PC-9 (cell line): ENCODE measurements at regions not wholly inside any gene's neighbourhood (a gene's known extent, or its start where the extent isn't known, plus 50 kb on each side); places are given as distances from the start of the nearest gene placed in this dataset.

ENCODE experiments used
- BruUV-seq: library from RNA; stranded (reverse); fragments of 400-500 nt; replicated peaks from 2 replicates; lab custom pipeline; 2021; lab: Mats Ljungman, UMichigan
- CTCF ChIA-PET: fragments of 300-600 bp; sonication (Branson Sonifier 250); formaldehyde crosslinking; loops from one replicate; lab custom pipeline; 2022; ENCODE audit warnings: antibody characterized with exemption; lab: Charles Lee
- POLR2A ChIA-PET: fragments of 300-600 bp; sonication (Branson Sonifier 250); formaldehyde crosslinking; loops from one replicate; lab custom pipeline; 2022; ENCODE audit warnings: antibody characterized with exemption; ENCODE audit not compliant: unreplicated experiment; lab: Charles Lee
- DNase-seq, 2 experiments: peaks; one replicate each; pipeline versions ENCODE4 v3.0.0 to v3.0.0-alpha.2; 2015 to 2022; ENCODE audit warnings: mixed read lengths in 1 of 2
- H2AFZ ChIP-seq: fragments of 200-600 bp; sonication (generic); 2 replicates; pipeline ENCODE4 v1.8.1; 2017; ENCODE audit warnings: antibody characterized with exemption
- H3F3A ChIP-seq: fragments of 200-600 bp; sonication (generic); 2 replicates; pipeline ENCODE4 v1.8.1; 2017; ENCODE audit warnings: antibody characterized with exemption, mild to moderate bottlenecking, low read depth; ENCODE audit not compliant: insufficient read depth
- H3K27ac ChIP-seq: fragments of 200-600 bp; sonication (generic); 2 replicates; pipeline ENCODE4 v1.6.1; 2016; ENCODE audit warnings: mixed run types
- H3K27me3 ChIP-seq: fragments of 200-600 bp; sonication (generic); 2 replicates; pipeline ENCODE4 v1.6.1; 2016; ENCODE audit warnings: low read depth, mixed run types; ENCODE audit not compliant: insufficient read depth
- H3K36me3 ChIP-seq: fragments of 200-600 bp; sonication (generic); 2 replicates; pipeline ENCODE4 v1.6.1; 2016; ENCODE audit warnings: low read depth, mixed run types
- H3K4me1 ChIP-seq: fragments of 200-600 bp; sonication (generic); replicated peaks from 2 replicates; pipeline ENCODE4 v1.6.1; 2016; ENCODE audit warnings: mixed run types; ENCODE audit not compliant: insufficient read depth
- H3K4me2 ChIP-seq: fragments of 200-600 bp; sonication (generic); 2 replicates; pipeline ENCODE4 v1.6.1; 2017; ENCODE audit warnings: mixed run types
- H3K4me3 ChIP-seq: fragments of 200-600 bp; sonication (generic); 2 replicates; pipeline ENCODE4 v1.6.1; 2016; ENCODE audit warnings: mixed run types
- H3K79me2 ChIP-seq: fragments of 200-600 bp; sonication (generic); 2 replicates; pipeline ENCODE4 v1.6.1; 2017; ENCODE audit warnings: low read depth, mixed run types
- H3K9me2 ChIP-seq: fragments of 200-600 bp; sonication (generic); 2 replicates; pipeline ENCODE4 v1.8.1; 2017; ENCODE audit warnings: mild to moderate bottlenecking; ENCODE audit not compliant: insufficient read depth
- H3K9me3 ChIP-seq: fragments of 200-600 bp; sonication (generic); 2 replicates; pipeline ENCODE4 v1.8.1; 2016; ENCODE audit warnings: low read depth; ENCODE audit not compliant: insufficient read depth
- H4K20me1 ChIP-seq: fragments of 200-600 bp; sonication (generic); 2 replicates; pipeline ENCODE4 v1.8.1; 2017; ENCODE audit not compliant: insufficient read depth
- EZH2 ChIP-seq: fragments of 200-600 bp; sonication (generic); IDR thresholded peaks from 2 replicates; pipeline ENCODE4 v1.8.0; 2017; ENCODE audit warnings: antibody characterized with exemption, low read depth
- intact Hi-C: fragments of 100-400 bp; cut with micrococcal nuclease; formaldehyde crosslinking; loops from one replicate; pipeline ENCODE4 v1.10.0; 2022; ENCODE audit not compliant: unreplicated experiment
- TF ChIP-seq, protein P1 (sequence below): fragments of 200-600 bp; sonication (generic); conservative IDR thresholded peaks from 2 replicates; pipeline ENCODE4 v1.6.1; 2017; ENCODE audit warnings: mixed run types, antibody characterized with exemption, mild to moderate bottlenecking, moderate library complexity

DNA sequence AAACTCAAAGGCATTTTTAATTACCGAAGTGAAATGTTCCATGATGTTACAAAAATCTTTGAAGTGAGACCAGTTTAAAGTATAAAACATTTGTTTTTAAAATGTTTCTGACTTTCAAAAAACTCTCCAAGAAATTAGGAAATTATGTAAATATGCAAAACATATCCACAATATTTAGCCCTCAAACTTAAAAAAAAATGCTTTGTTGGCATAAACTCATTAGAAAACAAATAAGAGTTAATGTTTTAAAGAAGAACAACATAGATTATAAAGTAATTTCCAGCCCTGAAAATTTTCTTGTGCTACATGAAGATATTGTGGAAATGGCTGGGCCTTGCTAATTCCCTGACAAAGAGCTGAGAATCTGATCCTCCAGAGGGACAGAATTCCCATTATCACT lies 199.7 kb upstream of the STARD13 start:
- H3K36me3 ChIP-seq = no peaks in the 10 kb centered on the region
- no peak overlapping the region for H3K4me2 ChIP-seq
- no peaks in the 10 kb centered on the region for H4K20me1 ChIP-seq
- no peaks in the 10 kb centered on the region for H3K9me2 ChIP-seq
- no peaks in the 10 kb centered on the region for H3K79me2 ChIP-seq
- no peak for DNase-seq
- no peaks in the 10 kb centered on the region for H3F3A ChIP-seq
- H3K27ac ChIP-seq = no peak overlapping the region
- H3K4me1 ChIP-seq = 0 out of 2 replicates have a peak, but pooled peaks cover 4% of the 10 kb centered on the region
- no peak overlapping the region for H3K4me3 ChIP-seq
- H3K9me3 ChIP-seq = peaks cover 17% of the 10 kb centered on the region
- H2AFZ ChIP-seq = no peak overlapping the region
- no TSS peak for BruUV-seq
- TF ChIP-seq, protein P1, sequence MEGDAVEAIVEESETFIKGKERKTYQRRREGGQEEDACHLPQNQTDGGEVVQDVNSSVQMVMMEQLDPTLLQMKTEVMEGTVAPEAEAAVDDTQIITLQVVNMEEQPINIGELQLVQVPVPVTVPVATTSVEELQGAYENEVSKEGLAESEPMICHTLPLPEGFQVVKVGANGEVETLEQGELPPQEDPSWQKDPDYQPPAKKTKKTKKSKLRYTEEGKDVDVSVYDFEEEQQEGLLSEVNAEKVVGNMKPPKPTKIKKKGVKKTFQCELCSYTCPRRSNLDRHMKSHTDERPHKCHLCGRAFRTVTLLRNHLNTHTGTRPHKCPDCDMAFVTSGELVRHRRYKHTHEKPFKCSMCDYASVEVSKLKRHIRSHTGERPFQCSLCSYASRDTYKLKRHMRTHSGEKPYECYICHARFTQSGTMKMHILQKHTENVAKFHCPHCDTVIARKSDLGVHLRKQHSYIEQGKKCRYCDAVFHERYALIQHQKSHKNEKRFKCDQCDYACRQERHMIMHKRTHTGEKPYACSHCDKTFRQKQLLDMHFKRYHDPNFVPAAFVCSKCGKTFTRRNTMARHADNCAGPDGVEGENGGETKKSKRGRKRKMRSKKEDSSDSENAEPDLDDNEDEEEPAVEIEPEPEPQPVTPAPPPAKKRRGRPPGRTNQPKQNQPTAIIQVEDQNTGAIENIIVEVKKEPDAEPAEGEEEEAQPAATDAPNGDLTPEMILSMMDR = no peak
- TF ChIP-seq EZH2 = no peak
- no peaks in the 10 kb centered on the region for H3K27me3 ChIP-seq
- ChIA-PET CTCF (no interaction called here), POLR2A (interaction anchor here (0.9 kb wide), 1 partner anchor 49 kb away, joined by 3 read pairs; no protein-coding TSS in a partner anchor)
- intact Hi-C loops = no loop called here

- no TSS peak for BruUV-seq
- H3K27ac ChIP-seq = no peak overlapping the region
- no peak overlapping the region for H3K4me2 ChIP-seq
- no peaks in the 10 kb centered on the region for H3F3A ChIP-seq
- H3K79me2 ChIP-seq = no peaks in the 10 kb centered on the region
- no peaks in the 10 kb centered on the region for H4K20me1 ChIP-seq
- peak overlapping the region; percentile 17; the same call in 1 of the 2 replicates for H2AFZ ChIP-seq
- H3K4me3 ChIP-seq = no peak overlapping the region
- intact Hi-C loops = no loop called here
- ChIA-PET CTCF (interaction anchor here (1.1 kb wide), 1 partner anchor 259 kb away, joined by 3 read pairs; no protein-coding TSS in a partner anchor), POLR2A (interaction anchor here (0.5 kb wide), 1 partner anchor 260 kb away, joined by 4 read pairs; no protein-coding TSS in a partner anchor)
- H3K9me2 ChIP-seq = no peaks in the 10 kb centered on the region
- no peaks in the 10 kb centered on the region for H3K36me3 ChIP-seq
- H3K4me1 ChIP-seq = 0 out of 2 replicates have a peak, but pooled peaks cover 4% of the 10 kb centered on the region
- TF ChIP-seq EZH2 = no peak
- TF ChIP-seq, protein P1 = peak; percentile 39; the same call in 1 of the 2 replicates
- no peaks in the 10 kb centered on the region for H3K27me3 ChIP-seq
- peaks cover 17% of the 10 kb centered on the region for H3K9me3 ChIP-seq
- no peak for DNase-seq
These were observed 202.2 kb upstream of the STARD13 start for GRCh38 chr13:33487575-33488243.

DNA sequence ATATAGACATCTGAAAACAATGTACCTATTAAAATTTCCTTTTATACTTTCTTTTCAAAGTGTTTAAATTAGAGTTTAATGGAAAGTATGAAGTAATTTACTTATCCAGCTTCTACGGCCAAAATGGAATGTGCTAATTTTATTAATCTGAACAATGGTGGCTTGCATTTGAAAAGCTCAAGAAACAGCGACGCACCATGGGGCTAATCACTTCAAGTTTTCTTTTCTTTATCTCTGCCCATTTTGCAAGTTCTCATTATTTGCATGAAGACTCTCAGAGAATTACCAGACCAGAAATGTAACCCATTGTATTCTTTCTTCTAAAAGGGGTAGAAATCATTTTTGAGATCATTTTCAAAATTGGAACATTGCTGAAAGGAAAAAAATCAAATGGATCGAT lies 204.0 kb upstream of the STARD13 start:
- Histone ChIP-seq H3K36me3 (no peaks in the 10 kb centered on the region), H3K9me3 (peaks cover 6% of the 10 kb centered on the region), H3K4me3 (no peak overlapping the region), H3K27me3 (no peaks in the 10 kb centered on the region), H3K4me2 (no peak overlapping the region), H4K20me1 (no peaks in the 10 kb centered on the region), H3F3A (no peaks in the 10 kb centered on the region), H3K9me2 (no peaks in the 10 kb centered on the region), H3K27ac (no peak overlapping the region), H2AFZ (no peak overlapping the region), H3K4me1 (peaks cover under 1% of the 10 kb centered on the region; the same call in 1 of the 2 replicates), H3K79me2 (no peaks in the 10 kb centered on the region)
- no peak for DNase-seq
- no TSS peak for BruUV-seq
- TF ChIP-seq EZH2 = no peak
- TF ChIP-seq, protein P1 = no peak
- POLR2A ChIA-PET = no interaction called here
- CTCF ChIA-PET = no interaction called here
- intact Hi-C loops = no loop called here
